Endodermal cell (in vitro differentiated cells): ENCODE measurements at regions not wholly inside any gene's neighbourhood (a gene's known extent, or its start where the extent isn't known, plus 50 kb on each side); places are given as distances from the start of the nearest gene placed in this dataset.

Experiments
- DNase-seq: peaks from one replicate; pipeline ENCODE4 v3.0.0-alpha.2; 2017
- H3K27ac ChIP-seq: 2 replicates; pipeline ENCODE4 v1.5.1; 2013; ENCODE audit warnings: mild to moderate bottlenecking, low read depth, low read length, moderate library complexity
- H3K27me3 ChIP-seq: 2 replicates; pipeline ENCODE4 v1.6.1; 2013; ENCODE audit warnings: mild to moderate bottlenecking, low read length, moderate library complexity; ENCODE audit not compliant: insufficient read depth, control insufficient read depth, poor library complexity, severe bottlenecking
- H3K36me3 ChIP-seq: 2 replicates; pipeline ENCODE4 v1.7.0; 2013; ENCODE audit warnings: mild to moderate bottlenecking, low read length, moderate library complexity; ENCODE audit not compliant: control insufficient read depth, insufficient read depth
- H3K4me1 ChIP-seq: one replicate; pipeline ENCODE4 v1.7.0; 2013; ENCODE audit warnings: low read length; ENCODE audit not compliant: control insufficient read depth, insufficient read depth
- H3K4me3 ChIP-seq: 2 replicates; pipeline ENCODE4 v1.5.1; 2013; ENCODE audit warnings: mild to moderate bottlenecking, low read length, moderate library complexity
- H3K9ac ChIP-seq: 2 replicates; pipeline ENCODE4 v1.6.1; 2013; ENCODE audit warnings: mild to moderate bottlenecking, low read length, moderate library complexity; ENCODE audit not compliant: poor library complexity, severe bottlenecking; ENCODE audit errors: extremely low read depth
- H3K9me3 ChIP-seq: 2 replicates; pipeline ENCODE4 v1.6.1; 2013; ENCODE audit warnings: mild to moderate bottlenecking, low read length, moderate library complexity; ENCODE audit not compliant: control insufficient read depth
- H3K27ac Mint-ChIP-seq: 2 replicates; pipeline ENCODE4 v1.8.0; 2020; ENCODE audit warnings: mixed read lengths
- H3K27me3 Mint-ChIP-seq: 2 replicates; pipeline ENCODE4 v1.8.0; 2021; ENCODE audit warnings: mild to moderate bottlenecking, mixed read lengths; ENCODE audit not compliant: insufficient read depth
- H3K36me3 Mint-ChIP-seq: 2 replicates; pipeline ENCODE4 v1.8.0; 2020; ENCODE audit warnings: low read depth, mixed read lengths
- H3K4me1 Mint-ChIP-seq: 2 replicates; pipeline ENCODE4 v1.8.0; 2020; ENCODE audit warnings: mixed read lengths
- H3K4me3 Mint-ChIP-seq: 2 replicates; pipeline ENCODE4 v1.8.0; 2020; ENCODE audit warnings: mild to moderate bottlenecking, moderate library complexity, mixed read lengths
- H3K9me3 Mint-ChIP-seq: 2 replicates; pipeline ENCODE4 v1.8.0; 2020; ENCODE audit warnings: mild to moderate bottlenecking, mixed read lengths
- WGBS, 2 experiments: methylation state at CpG; one replicate each; pipeline versions ENCODE4 v1.1.5 to v1.1.7; 2013; ENCODE audit warnings: missing lambda C conversion rate in 2 of 2, mixed read lengths in 1 of 2; ENCODE audit not compliant: insufficient coverage in 1 of 2, insufficient read length in 1 of 2; 5-methylcytosine and 5-hydroxymethylcytosine counted together
- TF ChIP-seq, protein P1 (sequence below): fragments of 200-600 bp; sonication (generic); conservative IDR thresholded peaks from 2 replicates; pipeline ENCODE4 v1.5.0; 2021; ENCODE audit warnings: antibody characterized with exemption, mild to moderate bottlenecking

DNA sequence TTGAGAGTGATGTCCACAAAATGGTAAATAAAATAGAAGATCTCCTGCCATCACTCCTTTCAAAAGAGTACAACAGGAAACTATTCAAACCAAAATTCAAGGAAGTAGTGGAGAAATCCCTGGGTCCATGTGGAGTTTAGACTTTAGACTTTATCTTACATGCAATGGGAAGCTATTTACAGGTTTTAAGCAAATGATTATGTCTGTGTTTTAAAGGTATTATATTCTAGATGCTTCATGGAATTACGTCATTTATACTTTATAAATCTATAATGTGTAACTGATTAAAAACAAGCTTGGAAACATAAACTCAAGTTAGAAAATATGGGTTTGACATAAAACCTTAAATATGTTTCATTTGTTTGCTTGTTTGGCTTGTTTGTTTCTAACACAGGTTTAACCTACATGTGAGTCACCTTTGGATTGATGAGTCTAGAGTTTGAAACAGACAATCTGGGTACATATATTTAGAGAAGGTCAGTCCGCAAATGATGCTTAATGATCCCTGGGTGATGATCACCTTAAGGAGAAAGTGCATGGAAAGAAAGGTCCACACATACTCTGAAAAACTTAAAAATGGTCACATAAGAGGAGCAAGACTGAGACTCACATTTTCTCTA, 519.6 kb upstream of the AGA start:
- Histone ChIP-seq H3K27ac (no peak overlapping the region), H3K36me3 (no peaks in the 10 kb centered on the region), H3K4me1 (no peaks in the 10 kb centered on the region), H3K9me3 (no peaks in the 10 kb centered on the region), H3K9ac (no peak overlapping the region), H3K27me3 (no peaks in the 10 kb centered on the region), H3K4me3 (no peak overlapping the region)
- no peaks in the 10 kb centered on the region for H3K4me1 Mint-ChIP-seq
- no peaks in the 10 kb centered on the region for H3K9me3 Mint-ChIP-seq
- TF ChIP-seq, protein P1, sequence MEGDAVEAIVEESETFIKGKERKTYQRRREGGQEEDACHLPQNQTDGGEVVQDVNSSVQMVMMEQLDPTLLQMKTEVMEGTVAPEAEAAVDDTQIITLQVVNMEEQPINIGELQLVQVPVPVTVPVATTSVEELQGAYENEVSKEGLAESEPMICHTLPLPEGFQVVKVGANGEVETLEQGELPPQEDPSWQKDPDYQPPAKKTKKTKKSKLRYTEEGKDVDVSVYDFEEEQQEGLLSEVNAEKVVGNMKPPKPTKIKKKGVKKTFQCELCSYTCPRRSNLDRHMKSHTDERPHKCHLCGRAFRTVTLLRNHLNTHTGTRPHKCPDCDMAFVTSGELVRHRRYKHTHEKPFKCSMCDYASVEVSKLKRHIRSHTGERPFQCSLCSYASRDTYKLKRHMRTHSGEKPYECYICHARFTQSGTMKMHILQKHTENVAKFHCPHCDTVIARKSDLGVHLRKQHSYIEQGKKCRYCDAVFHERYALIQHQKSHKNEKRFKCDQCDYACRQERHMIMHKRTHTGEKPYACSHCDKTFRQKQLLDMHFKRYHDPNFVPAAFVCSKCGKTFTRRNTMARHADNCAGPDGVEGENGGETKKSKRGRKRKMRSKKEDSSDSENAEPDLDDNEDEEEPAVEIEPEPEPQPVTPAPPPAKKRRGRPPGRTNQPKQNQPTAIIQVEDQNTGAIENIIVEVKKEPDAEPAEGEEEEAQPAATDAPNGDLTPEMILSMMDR, result no peak
- 92 to 100% methylated on average over 1 of the region's 2 CpGs for WGBS, 2 experiments
- DNase-seq, result no peak
- no peak overlapping the region for H3K27ac Mint-ChIP-seq
- no peaks in the 10 kb centered on the region for H3K36me3 Mint-ChIP-seq
- no peaks in the 10 kb centered on the region for H3K27me3 Mint-ChIP-seq
- no peak overlapping the region for H3K4me3 Mint-ChIP-seq

GRCh38 chr4:177964061-177964460, 521.8 kb upstream of the AGA start:
- H3K4me3 Mint-ChIP-seq, result no peak overlapping the region
- Histone ChIP-seq H3K36me3 (no peaks in the 10 kb centered on the region), H3K27ac (no peak overlapping the region), H3K9me3 (no peaks in the 10 kb centered on the region), H3K27me3 (no peaks in the 10 kb centered on the region), H3K9ac (no peak overlapping the region), H3K4me3 (no peak overlapping the region), H3K4me1 (no peaks in the 10 kb centered on the region)
- WGBS, 2 experiments, result 86 to 89% methylated on average over 2 to 3 of the region's 3 CpGs
- no peaks in the 10 kb centered on the region for H3K27me3 Mint-ChIP-seq
- no peak for DNase-seq
- no peak overlapping the region for H3K27ac Mint-ChIP-seq
- H3K9me3 Mint-ChIP-seq, result no peaks in the 10 kb centered on the region
- no peaks in the 10 kb centered on the region for H3K4me1 Mint-ChIP-seq
- H3K36me3 Mint-ChIP-seq, result no peaks in the 10 kb centered on the region
- TF ChIP-seq, protein P1, result no peak

- no peak overlapping the region for H3K27ac ChIP-seq
- no peak overlapping the region for H3K4me3 ChIP-seq
- Mint-ChIP-seq H3K4me3 (no peak overlapping the region), H3K9me3 (no peaks in the 10 kb centered on the region), H3K27ac (no peak overlapping the region), H3K36me3 (no peaks in the 10 kb centered on the region), H3K4me1 (no peaks in the 10 kb centered on the region), H3K27me3 (no peaks in the 10 kb centered on the region)
- TF ChIP-seq, protein P1, result no peak
- no peaks in the 10 kb centered on the region for H3K27me3 ChIP-seq
- no peak for DNase-seq
- H3K36me3 ChIP-seq, result no peaks in the 10 kb centered on the region
- H3K9me3 ChIP-seq, result no peaks in the 10 kb centered on the region
- 43% methylated on average over 2 of the region's 2 CpGs; no CpG with 5 or more reads in 1 of the 2 experiments for WGBS, 2 experiments
- no peak overlapping the region for H3K9ac ChIP-seq
- H3K4me1 ChIP-seq, result no peaks in the 10 kb centered on the region
Observed at GRCh38 chr4:177964693-177965168, 522.5 kb upstream of the AGA start.
